ENCODE measurements at regions not wholly inside any gene's neighbourhood (a gene's known extent, or its start where the extent isn't known, plus 50 kb on each side); places are given as distances from the start of the nearest gene placed in this dataset.

GRCh38 chr5:92713826-92714225 lies 867.2 kb downstream of the NR2F1-AS1 start:
- TF ChIP-seq, protein P1, sequence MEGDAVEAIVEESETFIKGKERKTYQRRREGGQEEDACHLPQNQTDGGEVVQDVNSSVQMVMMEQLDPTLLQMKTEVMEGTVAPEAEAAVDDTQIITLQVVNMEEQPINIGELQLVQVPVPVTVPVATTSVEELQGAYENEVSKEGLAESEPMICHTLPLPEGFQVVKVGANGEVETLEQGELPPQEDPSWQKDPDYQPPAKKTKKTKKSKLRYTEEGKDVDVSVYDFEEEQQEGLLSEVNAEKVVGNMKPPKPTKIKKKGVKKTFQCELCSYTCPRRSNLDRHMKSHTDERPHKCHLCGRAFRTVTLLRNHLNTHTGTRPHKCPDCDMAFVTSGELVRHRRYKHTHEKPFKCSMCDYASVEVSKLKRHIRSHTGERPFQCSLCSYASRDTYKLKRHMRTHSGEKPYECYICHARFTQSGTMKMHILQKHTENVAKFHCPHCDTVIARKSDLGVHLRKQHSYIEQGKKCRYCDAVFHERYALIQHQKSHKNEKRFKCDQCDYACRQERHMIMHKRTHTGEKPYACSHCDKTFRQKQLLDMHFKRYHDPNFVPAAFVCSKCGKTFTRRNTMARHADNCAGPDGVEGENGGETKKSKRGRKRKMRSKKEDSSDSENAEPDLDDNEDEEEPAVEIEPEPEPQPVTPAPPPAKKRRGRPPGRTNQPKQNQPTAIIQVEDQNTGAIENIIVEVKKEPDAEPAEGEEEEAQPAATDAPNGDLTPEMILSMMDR (IDR thresholded peaks at IDR 0.05) = no peak
- TF ChIP-seq POLR2A (IDR thresholded peaks at IDR 0.05) = no peak
